ENCODE measurements at regions not wholly inside any gene's neighbourhood (a gene's known extent, or its start where the extent isn't known, plus 50 kb on each side); places are given as distances from the start of the nearest gene placed in this dataset.

- Mint-ChIP-seq H3K36me3 (peaks cover 10% of the 10 kb centered on the region), H3K4me3 (no peak overlapping the region), H3K27me3 (ENCODE audit: low read depth) (no peaks in the 10 kb centered on the region), H3K27ac (no peak overlapping the region), H3K4me1 (no peaks in the 10 kb centered on the region), H3K9me3 (no peaks in the 10 kb centered on the region)
- TF ChIP-seq, protein P1, sequence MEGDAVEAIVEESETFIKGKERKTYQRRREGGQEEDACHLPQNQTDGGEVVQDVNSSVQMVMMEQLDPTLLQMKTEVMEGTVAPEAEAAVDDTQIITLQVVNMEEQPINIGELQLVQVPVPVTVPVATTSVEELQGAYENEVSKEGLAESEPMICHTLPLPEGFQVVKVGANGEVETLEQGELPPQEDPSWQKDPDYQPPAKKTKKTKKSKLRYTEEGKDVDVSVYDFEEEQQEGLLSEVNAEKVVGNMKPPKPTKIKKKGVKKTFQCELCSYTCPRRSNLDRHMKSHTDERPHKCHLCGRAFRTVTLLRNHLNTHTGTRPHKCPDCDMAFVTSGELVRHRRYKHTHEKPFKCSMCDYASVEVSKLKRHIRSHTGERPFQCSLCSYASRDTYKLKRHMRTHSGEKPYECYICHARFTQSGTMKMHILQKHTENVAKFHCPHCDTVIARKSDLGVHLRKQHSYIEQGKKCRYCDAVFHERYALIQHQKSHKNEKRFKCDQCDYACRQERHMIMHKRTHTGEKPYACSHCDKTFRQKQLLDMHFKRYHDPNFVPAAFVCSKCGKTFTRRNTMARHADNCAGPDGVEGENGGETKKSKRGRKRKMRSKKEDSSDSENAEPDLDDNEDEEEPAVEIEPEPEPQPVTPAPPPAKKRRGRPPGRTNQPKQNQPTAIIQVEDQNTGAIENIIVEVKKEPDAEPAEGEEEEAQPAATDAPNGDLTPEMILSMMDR (IDR thresholded peaks at IDR 0.05; ENCODE audit: unreplicated experiment): no peak
- DNase-seq (ENCODE audit: low spot score in 2 of 2, unreplicated experiment in 2 of 2): no peak
These were observed 152.7 kb downstream of the CRYBB2 start for GRCh38 chr22:25372000-25372595.

DNA sequence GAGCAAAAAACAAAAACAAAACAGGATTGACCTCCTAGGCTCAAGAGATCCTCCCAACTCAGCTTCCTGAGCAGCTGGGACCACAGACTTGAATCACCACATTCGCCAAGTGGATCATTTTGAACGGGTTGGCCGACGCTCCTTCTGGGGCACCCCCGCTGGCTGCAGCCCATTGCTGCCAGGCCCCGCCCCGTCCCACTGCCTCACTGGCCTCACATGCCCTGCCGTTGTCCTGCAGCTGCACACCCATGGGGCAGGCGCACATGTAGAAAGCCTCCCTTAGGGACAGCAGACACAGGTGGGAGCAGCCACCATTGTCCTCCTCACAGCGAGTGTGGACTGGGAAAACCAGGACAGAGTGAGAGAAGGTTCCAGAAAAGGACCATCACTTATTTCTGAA, 154.5 kb downstream of the CRYBB2 start:
- Mint-ChIP-seq H3K4me1 (no peaks in the 10 kb centered on the region), H3K36me3 (peaks cover 17% of the 10 kb centered on the region), H3K27ac (no peak overlapping the region), H3K4me3 (no peak overlapping the region), H3K9me3 (no peaks in the 10 kb centered on the region), H3K27me3 (ENCODE audit: low read depth) (no peaks in the 10 kb centered on the region)
- DNase-seq (ENCODE audit: low spot score in 2 of 2, unreplicated experiment in 2 of 2): no peak
- TF ChIP-seq, protein P1 (IDR thresholded peaks at IDR 0.05; ENCODE audit: unreplicated experiment): no peak

GRCh38 chr22:25374869-25375268, 155.4 kb downstream of the CRYBB2 start:
- H3K9me3 Mint-ChIP-seq: no peaks in the 10 kb centered on the region

GRCh38 chr22:25375683-25376082, 156.2 kb downstream of the CRYBB2 start:
- H3K9me3 Mint-ChIP-seq: no peaks in the 10 kb centered on the region
- DNase-seq (ENCODE audit: low spot score in 2 of 2, unreplicated experiment in 2 of 2): no peak
- H3K36me3 Mint-ChIP-seq: peaks cover 30% of the 10 kb centered on the region
- TF ChIP-seq, protein P1 (IDR thresholded peaks at IDR 0.05; ENCODE audit: unreplicated experiment): no peak
- no peak overlapping the region for H3K4me3 Mint-ChIP-seq
- no peaks in the 10 kb centered on the region for H3K27me3 Mint-ChIP-seq (ENCODE audit: low read depth)
- H3K4me1 Mint-ChIP-seq: no peaks in the 10 kb centered on the region
- H3K27ac Mint-ChIP-seq: no peak overlapping the region

More at GRCh38 chr22:25374869-25375268, 155.4 kb downstream of the CRYBB2 start:
- Mint-ChIP-seq H3K36me3 (peaks cover 23% of the 10 kb centered on the region), H3K4me3 (no peak overlapping the region), H3K4me1 (no peaks in the 10 kb centered on the region), H3K27me3 (ENCODE audit: low read depth) (no peaks in the 10 kb centered on the region), H3K27ac (no peak overlapping the region)
- no peak for DNase-seq (ENCODE audit: low spot score in 2 of 2, unreplicated experiment in 2 of 2)
- TF ChIP-seq, protein P1 (IDR thresholded peaks at IDR 0.05; ENCODE audit: unreplicated experiment): no peak

- TF ChIP-seq, protein P1 (IDR thresholded peaks at IDR 0.05; ENCODE audit: unreplicated experiment): no peak
- H3K4me3 Mint-ChIP-seq: no peak overlapping the region
- no peaks in the 10 kb centered on the region for H3K27me3 Mint-ChIP-seq (ENCODE audit: low read depth)
- H3K27ac Mint-ChIP-seq: no peak overlapping the region
- H3K4me1 Mint-ChIP-seq: no peaks in the 10 kb centered on the region
- no peak for DNase-seq (ENCODE audit: low spot score in 2 of 2, unreplicated experiment in 2 of 2)
- peaks cover 36% of the 10 kb centered on the region for H3K36me3 Mint-ChIP-seq
- no peaks in the 10 kb centered on the region for H3K9me3 Mint-ChIP-seq
These were observed 158.3 kb downstream of the CRYBB2 start for GRCh38 chr22:25377699-25378098.
